Kidney (tissue), 13 donors: ENCODE measurements at regions not wholly inside any gene's neighbourhood (a gene's known extent, or its start where the extent isn't known, plus 50 kb on each side); places are given as distances from the start of the nearest gene placed in this dataset.

Experiments used
- DNase-seq, 5 donors: peaks; one replicate each; pipeline ENCODE4 v3.0.0-alpha.2; 2013 to 2020
- FAIRE-seq: peaks from 2 replicates; lab custom pipeline; 2012; peaks lifted over from hg19 to GRCh38; lab: Jason Lieb, UNC
- H3K27ac ChIP-seq, 2 donors: one replicate each; pipeline ENCODE4 v1.7.0; 2013; ENCODE audit warnings: low read depth in 2 of 2, low read length in 2 of 2, inconsistent platforms in 1 of 2
- H3K27me3 ChIP-seq: one replicate; pipeline ENCODE4 v1.7.1; 2013; ENCODE audit warnings: low read length, inconsistent platforms; ENCODE audit not compliant: control insufficient read depth, insufficient read depth
- H3K36me3 ChIP-seq, 3 donors: one replicate each; pipeline versions ENCODE4 v1.7.0 to v1.7.1; 2013; ENCODE audit warnings: low read length in 3 of 3, control low read depth in 1 of 3, inconsistent platforms in 1 of 3; ENCODE audit not compliant: insufficient read depth in 3 of 3, control insufficient read depth in 2 of 3
- H3K4me1 ChIP-seq, 3 donors: one replicate each; pipeline versions ENCODE4 v1.7.0 to v1.7.1; 2013; ENCODE audit warnings: low read length in 3 of 3, inconsistent platforms in 1 of 3, low read depth in 1 of 3; ENCODE audit not compliant: control insufficient read depth in 2 of 3, insufficient read depth in 2 of 3
- H3K4me3 ChIP-seq, 3 donors: one replicate each; pipeline versions ENCODE4 v1.7.0 to v1.8.1; 2013; ENCODE audit warnings: low read length in 3 of 3, control low read depth in 1 of 3, inconsistent platforms in 1 of 3
- H3K9ac ChIP-seq, 3 donors: one replicate each; pipeline versions ENCODE4 v1.7.0 to v1.7.1; 2013; ENCODE audit warnings: low read length in 3 of 3, control low read depth in 1 of 3, inconsistent platforms in 1 of 3
- H3K9me3 ChIP-seq, 3 donors: one replicate each; pipeline versions ENCODE4 v1.7.0 to v1.7.1; 2013; ENCODE audit warnings: low read length in 3 of 3, control low read depth in 1 of 3, inconsistent platforms in 1 of 3; ENCODE audit not compliant: control insufficient read depth in 2 of 3, insufficient read depth in 1 of 3
- intact Hi-C: fragments of 100-400 bp; cut with DNase I; formaldehyde crosslinking; loops from one replicate; pipeline ENCODE4 v1.11.1; 2022
- TF ChIP-seq, protein P1 (sequence below): IDR thresholded peaks from 3 replicates; pipeline ENCODE4 v1.5.1; 2012; ENCODE audit warnings: mild to moderate bottlenecking, moderate library complexity, borderline replicate concordance; ENCODE audit not compliant: insufficient read depth; ENCODE audit errors: extremely low read depth
- donor health status: control.
- donor health status: control.
- donor health status: control.
- donor health status: control.
- donor health status: control.
- donor health status: DM: yes; HTN: yes; CAD: no.
- donor health status: Normal renal cell carcinoma (clear cell type).

DNA sequence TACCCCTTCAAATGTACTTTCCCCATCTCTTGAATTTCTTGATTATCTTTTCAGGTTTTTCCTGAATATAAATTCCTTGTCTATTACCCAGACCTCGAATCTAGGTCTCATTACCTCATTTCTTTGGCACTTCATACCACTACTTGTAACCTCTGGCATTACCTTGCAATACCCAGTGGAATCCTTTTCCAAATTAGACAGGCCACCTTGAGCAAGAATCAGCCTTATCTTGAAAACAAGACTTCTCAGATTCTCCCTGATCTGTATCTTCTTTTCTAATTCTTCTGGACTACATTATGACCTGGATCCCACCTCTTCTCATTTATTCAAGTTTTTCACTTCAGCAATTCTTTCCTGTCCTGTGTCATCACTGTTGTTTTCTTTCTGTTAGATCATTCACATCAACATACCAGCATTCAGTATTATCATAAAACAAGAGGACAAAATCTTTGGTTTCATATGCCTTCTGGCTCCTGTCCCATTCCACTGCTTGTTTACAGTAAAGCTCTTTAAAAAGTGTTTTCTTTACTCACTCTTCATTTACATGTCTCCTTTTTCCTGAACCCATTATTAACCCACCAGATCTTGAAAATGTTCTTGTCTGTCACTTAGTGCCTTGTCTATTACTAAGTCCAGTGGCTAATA, 275.6 kb upstream of the HS3ST1 start:
- Histone ChIP-seq H3K9me3 (no peaks in the 10 kb centered on the region), H3K36me3 (no peaks in the 10 kb centered on the region), H3K4me3 (no peak overlapping the region), H3K27me3 (no peaks in the 10 kb centered on the region), H3K27ac (no peak overlapping the region), H3K9ac (no peak overlapping the region), H3K4me1 (no peaks in the 10 kb centered on the region)
- DNase-seq (no peak), FAIRE-seq (no peak)
- intact Hi-C loops = no loop called here
- TF ChIP-seq, protein P1, sequence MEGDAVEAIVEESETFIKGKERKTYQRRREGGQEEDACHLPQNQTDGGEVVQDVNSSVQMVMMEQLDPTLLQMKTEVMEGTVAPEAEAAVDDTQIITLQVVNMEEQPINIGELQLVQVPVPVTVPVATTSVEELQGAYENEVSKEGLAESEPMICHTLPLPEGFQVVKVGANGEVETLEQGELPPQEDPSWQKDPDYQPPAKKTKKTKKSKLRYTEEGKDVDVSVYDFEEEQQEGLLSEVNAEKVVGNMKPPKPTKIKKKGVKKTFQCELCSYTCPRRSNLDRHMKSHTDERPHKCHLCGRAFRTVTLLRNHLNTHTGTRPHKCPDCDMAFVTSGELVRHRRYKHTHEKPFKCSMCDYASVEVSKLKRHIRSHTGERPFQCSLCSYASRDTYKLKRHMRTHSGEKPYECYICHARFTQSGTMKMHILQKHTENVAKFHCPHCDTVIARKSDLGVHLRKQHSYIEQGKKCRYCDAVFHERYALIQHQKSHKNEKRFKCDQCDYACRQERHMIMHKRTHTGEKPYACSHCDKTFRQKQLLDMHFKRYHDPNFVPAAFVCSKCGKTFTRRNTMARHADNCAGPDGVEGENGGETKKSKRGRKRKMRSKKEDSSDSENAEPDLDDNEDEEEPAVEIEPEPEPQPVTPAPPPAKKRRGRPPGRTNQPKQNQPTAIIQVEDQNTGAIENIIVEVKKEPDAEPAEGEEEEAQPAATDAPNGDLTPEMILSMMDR = no peak

DNA sequence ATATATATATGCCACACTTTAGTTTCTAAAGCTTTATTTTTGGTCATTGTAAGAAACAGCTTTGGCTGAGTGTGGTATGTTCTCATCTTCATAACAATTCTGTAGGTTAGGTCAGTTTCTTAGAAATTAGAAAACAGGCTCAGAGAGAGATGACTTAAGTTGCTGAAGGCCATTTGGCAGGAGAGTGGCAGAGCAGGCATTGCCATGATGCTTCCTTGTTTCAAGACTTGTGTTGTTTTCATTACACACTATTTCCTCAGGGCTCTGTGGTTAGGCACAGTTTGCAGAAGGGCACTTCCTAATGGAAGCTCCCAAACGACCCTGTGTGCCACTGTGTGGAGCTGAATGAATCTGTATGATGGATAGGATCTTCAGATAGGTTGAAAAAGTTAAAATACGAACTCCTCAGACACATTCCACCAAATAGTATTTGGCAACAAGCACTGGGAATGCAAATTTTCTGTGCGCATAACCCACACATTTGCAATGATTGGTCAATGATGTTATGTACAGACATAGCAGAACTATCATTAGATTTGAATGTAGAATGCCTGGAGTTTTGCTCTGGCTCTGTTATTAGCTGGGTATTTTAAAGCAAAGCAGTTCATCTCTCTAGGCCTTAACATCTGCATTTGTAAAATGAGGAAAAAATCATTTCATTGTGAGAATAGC, 274.3 kb upstream of the HS3ST1 start:
- H3K9ac ChIP-seq = no peak overlapping the region
- H3K9me3 ChIP-seq = no peaks in the 10 kb centered on the region
- TF ChIP-seq, protein P1 = no peak
- no peaks in the 10 kb centered on the region for H3K4me1 ChIP-seq
- intact Hi-C loops = no loop called here
- no peak overlapping the region for H3K27ac ChIP-seq
- no peaks in the 10 kb centered on the region for H3K36me3 ChIP-seq
- FAIRE-seq (no peak), DNase-seq (no peak)
- no peaks in the 10 kb centered on the region for H3K27me3 ChIP-seq
- H3K4me3 ChIP-seq = no peak overlapping the region

DNA sequence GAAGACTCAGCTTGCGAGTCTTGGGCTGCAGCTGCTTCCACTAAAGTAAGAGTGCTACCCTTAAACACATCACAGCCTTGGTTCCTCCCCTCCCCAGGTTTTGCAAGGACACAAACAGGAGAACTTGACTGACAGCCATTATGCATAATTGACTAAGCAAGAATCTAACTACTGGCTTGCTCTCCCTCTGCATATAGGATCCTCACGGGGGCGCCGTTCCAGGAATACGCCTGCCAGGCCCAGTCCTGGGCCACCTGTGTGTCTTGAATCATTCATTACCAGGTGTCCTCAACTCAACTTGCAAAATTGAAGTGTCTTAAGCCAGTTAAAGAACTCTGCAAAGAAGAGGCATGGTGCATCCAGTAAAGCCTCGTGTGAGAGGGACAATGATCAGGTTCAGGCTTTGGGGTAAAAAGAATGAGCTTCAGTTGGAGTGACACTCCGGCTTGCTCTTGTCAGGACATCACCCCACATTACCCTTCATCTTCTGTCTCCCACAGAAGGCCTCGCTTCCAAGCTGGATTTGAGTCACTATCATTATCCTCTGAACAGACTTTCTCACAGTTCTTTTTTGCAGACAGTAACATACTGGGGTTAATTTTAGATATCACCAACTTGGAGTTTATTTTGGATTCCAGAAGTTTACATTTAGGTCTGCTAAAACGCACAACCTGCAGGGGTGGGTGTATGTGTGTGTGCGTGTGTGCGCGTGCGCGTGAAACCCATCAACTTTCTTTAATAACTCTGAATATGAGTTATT, 273.5 kb upstream of the HS3ST1 start:
- Histone ChIP-seq H3K36me3 (no peaks in the 10 kb centered on the region), H3K9ac (no peak overlapping the region), H3K4me1 (no peaks in the 10 kb centered on the region), H3K27ac (no peak overlapping the region), H3K4me3 (no peak overlapping the region), H3K9me3 (no peaks in the 10 kb centered on the region), H3K27me3 (no peaks in the 10 kb centered on the region)
- TF ChIP-seq, protein P1 = no peak
- FAIRE-seq = no peak
- intact Hi-C loops = no loop called here
- no peak for DNase-seq
